Stimulated activated naive CD8-positive, alpha-beta T cell treated with anti-CD3 and anti-CD28 coated beads, Interleukin-15, Interleukin-2, amounts not matched to agents 100 ng/mL and 50 ng/mL, for 24 hours (primary cell): ENCODE measurements at regions not wholly inside any gene's neighbourhood (a gene's known extent, or its start where the extent isn't known, plus 50 kb on each side); places are given as distances from the start of the nearest gene placed in this dataset.
"Not testable (repeated sequence)": the region's sequence is repeated elsewhere in the genome, so short reads cannot be mapped to it uniquely, and the experiment has no call there.

Experiments
- H3K27ac Mint-ChIP-seq: one replicate; pipeline ENCODE4 v1.8.0; 2021; ENCODE audit warnings: mild to moderate bottlenecking, mixed read lengths
- H3K27me3 Mint-ChIP-seq: one replicate; pipeline ENCODE4 v1.8.0; 2021; ENCODE audit warnings: mixed read lengths
- H3K36me3 Mint-ChIP-seq: one replicate; pipeline ENCODE4 v1.8.0; 2021; ENCODE audit warnings: low read depth, mixed read lengths
- H3K4me1 Mint-ChIP-seq: one replicate; pipeline ENCODE4 v1.8.0; 2021; ENCODE audit warnings: low read depth, mixed read lengths
- H3K4me3 Mint-ChIP-seq: one replicate; pipeline ENCODE4 v1.8.0; 2021; ENCODE audit warnings: mild to moderate bottlenecking, mixed read lengths
- H3K9me3 Mint-ChIP-seq: one replicate; pipeline ENCODE4 v1.8.0; 2021; ENCODE audit warnings: mixed read lengths

- peaks cover 3% of the 10 kb centered on the region for H3K4me1 Mint-ChIP-seq
- no peaks in the 10 kb centered on the region for H3K27me3 Mint-ChIP-seq
Measured at GRCh38 chr3:187855131-187855530, 109.9 kb upstream of the BCL6 start.

GRCh38 chr3:187856555-187856954 is 111.3 kb upstream of the BCL6 start:
- H3K27ac Mint-ChIP-seq, result no peak overlapping the region
- peaks cover 15% of the 10 kb centered on the region for H3K36me3 Mint-ChIP-seq
- peaks cover 3% of the 10 kb centered on the region for H3K4me1 Mint-ChIP-seq
- H3K9me3 Mint-ChIP-seq, result peaks cover 17% of the 10 kb centered on the region
- no peak overlapping the region for H3K4me3 Mint-ChIP-seq
- H3K27me3 Mint-ChIP-seq, result peaks cover 3% of the 10 kb centered on the region

More at GRCh38 chr3:187855131-187855530, 109.9 kb upstream of the BCL6 start:
- H3K9me3 Mint-ChIP-seq, result peaks cover 14% of the 10 kb centered on the region
- no peak overlapping the region for H3K4me3 Mint-ChIP-seq
- no peak overlapping the region for H3K27ac Mint-ChIP-seq
- peaks cover 4% of the 10 kb centered on the region for H3K36me3 Mint-ChIP-seq

GRCh38 chr3:187858041-187858440 is 112.8 kb upstream of the BCL6 start:
- H3K36me3 Mint-ChIP-seq, result peaks cover 10% of the 10 kb centered on the region
- no peak overlapping the region for H3K27ac Mint-ChIP-seq
- no peaks in the 10 kb centered on the region for H3K4me1 Mint-ChIP-seq
- no peak overlapping the region for H3K4me3 Mint-ChIP-seq
- H3K27me3 Mint-ChIP-seq, result peaks cover 8% of the 10 kb centered on the region
- peaks cover 15% of the 10 kb centered on the region for H3K9me3 Mint-ChIP-seq

- Mint-ChIP-seq H3K36me3 (peaks cover 10% of the 10 kb centered on the region), H3K27ac (no peak overlapping the region), H3K9me3 (peaks cover 15% of the 10 kb centered on the region), H3K4me1 (no peaks in the 10 kb centered on the region), H3K27me3 (peaks cover 8% of the 10 kb centered on the region), H3K4me3 (no peak overlapping the region)
Measured at GRCh38 chr3:187858711-187859110, 113.4 kb upstream of the BCL6 start.

GRCh38 chr3:187862701-187863277 is 117.5 kb upstream of the BCL6 start:
- H3K27ac Mint-ChIP-seq, H3K27me3 Mint-ChIP-seq, H3K4me1 Mint-ChIP-seq: not testable (repeated sequence)
- H3K4me3 Mint-ChIP-seq, result peak overlapping the region; percentile 48
- peaks cover 10% of the 10 kb centered on the region for H3K36me3 Mint-ChIP-seq
- peaks cover 15% of the 10 kb centered on the region for H3K9me3 Mint-ChIP-seq

- H3K27ac Mint-ChIP-seq, result peak overlapping the region; percentile 72
Measured at GRCh38 chr3:187870360-187871203, 125.3 kb upstream of the BCL6 start.

GRCh38 chr3:187871204-187871591 is 125.9 kb upstream of the BCL6 start:
- Mint-ChIP-seq H3K27ac (peak overlapping the region; percentile 49), H3K36me3 (no peaks in the 10 kb centered on the region), H3K27me3 (no peaks in the 10 kb centered on the region), H3K4me1 (peaks cover 32% of the 10 kb centered on the region), H3K9me3 (no peaks in the 10 kb centered on the region), H3K4me3 (no peak overlapping the region)

More at GRCh38 chr3:187870360-187871203, 125.3 kb upstream of the BCL6 start:
- Mint-ChIP-seq H3K4me1 (peaks cover 32% of the 10 kb centered on the region), H3K36me3 (no peaks in the 10 kb centered on the region), H3K9me3 (no peaks in the 10 kb centered on the region), H3K27me3 (no peaks in the 10 kb centered on the region), H3K4me3 (no peak overlapping the region)

- no peak overlapping the region for H3K4me3 Mint-ChIP-seq
- no peak overlapping the region for H3K27ac Mint-ChIP-seq
- H3K9me3 Mint-ChIP-seq, result no peaks in the 10 kb centered on the region
- no peaks in the 10 kb centered on the region for H3K36me3 Mint-ChIP-seq
- H3K27me3 Mint-ChIP-seq, result no peaks in the 10 kb centered on the region
- H3K4me1 Mint-ChIP-seq, result peaks cover 32% of the 10 kb centered on the region
Measured at GRCh38 chr3:187871848-187872247, 126.6 kb upstream of the BCL6 start.

- no peaks in the 10 kb centered on the region for H3K27me3 Mint-ChIP-seq
- H3K36me3 Mint-ChIP-seq, result no peaks in the 10 kb centered on the region
- H3K4me3 Mint-ChIP-seq, result no peak overlapping the region
- H3K4me1 Mint-ChIP-seq, result peaks cover 28% of the 10 kb centered on the region
- H3K9me3 Mint-ChIP-seq, result no peaks in the 10 kb centered on the region
- H3K27ac Mint-ChIP-seq, result no peak overlapping the region
Measured at GRCh38 chr3:187873843-187874242, 128.6 kb upstream of the BCL6 start.

- no peaks in the 10 kb centered on the region for H3K9me3 Mint-ChIP-seq
- peaks cover 13% of the 10 kb centered on the region for H3K4me1 Mint-ChIP-seq
- no peak overlapping the region for H3K27ac Mint-ChIP-seq
- no peak overlapping the region for H3K4me3 Mint-ChIP-seq
- no peaks in the 10 kb centered on the region for H3K36me3 Mint-ChIP-seq
- H3K27me3 Mint-ChIP-seq, result no peaks in the 10 kb centered on the region
Measured at GRCh38 chr3:187875863-187876262, 130.6 kb upstream of the BCL6 start.

- H3K4me3 Mint-ChIP-seq, result no peak overlapping the region
- H3K9me3 Mint-ChIP-seq, result no peaks in the 10 kb centered on the region
- H3K36me3 Mint-ChIP-seq, result no peaks in the 10 kb centered on the region
- H3K4me1 Mint-ChIP-seq, result no peaks in the 10 kb centered on the region
- H3K27me3 Mint-ChIP-seq, result no peaks in the 10 kb centered on the region
- H3K27ac Mint-ChIP-seq, result no peak overlapping the region
Measured at GRCh38 chr3:187878772-187879518, 133.7 kb upstream of the BCL6 start.

GRCh38 chr3:187880441-187880840 is 135.2 kb upstream of the BCL6 start:
- Mint-ChIP-seq H3K27me3 (no peaks in the 10 kb centered on the region), H3K27ac (no peak overlapping the region)

GRCh38 chr3:187880851-187881250 is 135.6 kb upstream of the BCL6 start:
- H3K4me1 Mint-ChIP-seq, result no peaks in the 10 kb centered on the region
- no peaks in the 10 kb centered on the region for H3K27me3 Mint-ChIP-seq
- no peak overlapping the region for H3K4me3 Mint-ChIP-seq
- H3K36me3 Mint-ChIP-seq, result no peaks in the 10 kb centered on the region
- H3K9me3 Mint-ChIP-seq, result no peaks in the 10 kb centered on the region
- H3K27ac Mint-ChIP-seq, result no peak overlapping the region

More at GRCh38 chr3:187880441-187880840, 135.2 kb upstream of the BCL6 start:
- Mint-ChIP-seq H3K9me3 (no peaks in the 10 kb centered on the region), H3K4me3 (no peak overlapping the region), H3K36me3 (no peaks in the 10 kb centered on the region), H3K4me1 (no peaks in the 10 kb centered on the region)

GRCh38 chr3:187888701-187889100 is 143.4 kb upstream of the BCL6 start:
- no peaks in the 10 kb centered on the region for H3K9me3 Mint-ChIP-seq
- H3K36me3 Mint-ChIP-seq, result no peaks in the 10 kb centered on the region
- no peaks in the 10 kb centered on the region for H3K27me3 Mint-ChIP-seq
- no peak overlapping the region for H3K27ac Mint-ChIP-seq
- H3K4me3 Mint-ChIP-seq, result no peak overlapping the region
- peaks cover 6% of the 10 kb centered on the region for H3K4me1 Mint-ChIP-seq

GRCh38 chr3:187889106-187889505 is 143.8 kb upstream of the BCL6 start:
- Mint-ChIP-seq H3K27ac (no peak overlapping the region), H3K9me3 (no peaks in the 10 kb centered on the region), H3K36me3 (no peaks in the 10 kb centered on the region), H3K27me3 (no peaks in the 10 kb centered on the region), H3K4me1 (peaks cover 6% of the 10 kb centered on the region), H3K4me3 (no peak overlapping the region)
